B cell (primary cell): ENCODE measurements at regions not wholly inside any gene's neighbourhood (a gene's known extent, or its start where the extent isn't known, plus 50 kb on each side); places are given as distances from the start of the nearest gene placed in this dataset.

ENCODE experiments used
- ATAC-seq: fragments of 200-7000 bp; cut with Tn5 transposase; one replicate; pipeline ENCODE4 v1.10.0; 2021; ENCODE audit warnings: low read depth, mild to moderate bottlenecking, moderate number of reproducible peaks, moderate library complexity
- CTCF ChIA-PET: fragments of 350-600 bp; sonication (Branson Sonifier 250); formaldehyde crosslinking; loops from one replicate; lab custom pipeline; 2021; ENCODE audit warnings: antibody characterized with exemption, inconsistent platforms; lab: Charles Lee
- POLR2A ChIA-PET: fragments of 350-600 bp; sonication (Branson Sonifier 250); formaldehyde crosslinking; loops from one replicate; lab custom pipeline; 2021; ENCODE audit warnings: antibody characterized with exemption; lab: Charles Lee
- DNase-seq: peaks from one replicate; pipeline ENCODE4 v3.0.0; 2013
- H2AFZ ChIP-seq: 2 replicates; pipeline ENCODE4 v1.6.1; 2012; ENCODE audit warnings: mild to moderate bottlenecking, low read depth, low read length; ENCODE audit not compliant: insufficient read depth, poor library complexity, severe bottlenecking
- H3K27ac ChIP-seq, 2 donors: 1 replicate in 1 of 2; 2 replicates in 1 of 2; pipeline ENCODE4 v1.5.1; 2012 to 2013; ENCODE audit warnings: low read length in 2 of 2, mild to moderate bottlenecking in 2 of 2, moderate library complexity in 1 of 2
- H3K27me3 ChIP-seq, 4 experiments: fragments of 200-600 bp in 1 of 4; sonication (generic) in 1 of 4; replicated peaks in 1 of 4; 1 replicate in 2 of 4; 2 replicates in 2 of 4; pipeline versions ENCODE4 v1.6.1 to v1.7.0; 2013 to 2016; ENCODE audit warnings: low read length in 3 of 4, mild to moderate bottlenecking in 2 of 4, mixed read lengths in 1 of 4, moderate library complexity in 1 of 4; ENCODE audit not compliant: insufficient read depth in 4 of 4, control insufficient read depth in 3 of 4; ENCODE audit errors: control extremely low read depth in 1 of 4
- H3K36me3 ChIP-seq, 2 experiments: replicated peaks in 1 of 2; 1 replicate in 1 of 2; 2 replicates in 1 of 2; pipeline versions ENCODE4 v1.6.1 to v1.7.1; 2013; ENCODE audit warnings: low read length in 1 of 2; ENCODE audit not compliant: insufficient read depth in 2 of 2, control insufficient read depth in 1 of 2; ENCODE audit errors: control extremely low read depth in 1 of 2, extremely low read depth in 1 of 2
- H3K4me1 ChIP-seq, 2 donors: fragments of 200-600 bp in 1 of 2; sonication (generic) in 1 of 2; 1 replicate in 1 of 2; 2 replicates in 1 of 2; pipeline versions ENCODE4 v1.5.1 to v1.6.1; 2013 to 2017; ENCODE audit warnings: low read length in 2 of 2; ENCODE audit not compliant: control insufficient read depth in 2 of 2, insufficient read depth in 2 of 2
- H3K4me2 ChIP-seq: replicated peaks from 2 replicates; pipeline ENCODE3; 2012; ENCODE audit warnings: mild to moderate bottlenecking, low read depth, low read length; ENCODE audit not compliant: poor library complexity, severe bottlenecking
- H3K4me3 ChIP-seq, 5 experiments: fragments of 200-600 bp in 1 of 5; sonication (generic) in 1 of 5; 1 replicate in 3 of 5; 2 replicates in 2 of 5; pipeline versions ENCODE4 v1.5.1 to v1.7.0; 2011 to 2016; ENCODE audit warnings: low read length in 4 of 5, mild to moderate bottlenecking in 4 of 5, low read depth in 2 of 5, control low read depth in 1 of 5, moderate library complexity in 1 of 5; ENCODE audit not compliant: insufficient read depth in 1 of 5; ENCODE audit errors: control extremely low read depth in 1 of 5, extremely low read depth in 1 of 5
- H3K79me2 ChIP-seq: fragments of 200-600 bp; sonication (generic); one replicate; pipeline ENCODE4 v1.6.0; 2016; ENCODE audit warnings: low read length; ENCODE audit not compliant: control insufficient read depth, insufficient read depth
- H3K9ac ChIP-seq: fragments of 200-600 bp; sonication (generic); 2 replicates; pipeline ENCODE4 v1.6.1; 2017; ENCODE audit warnings: mild to moderate bottlenecking, low read length, moderate library complexity
- H3K9me3 ChIP-seq, 3 donors: one replicate each; pipeline versions ENCODE4 v1.6.1 to v1.7.1; 2013; ENCODE audit warnings: low read length in 2 of 3; ENCODE audit not compliant: control insufficient read depth in 2 of 3, insufficient read depth in 1 of 3; ENCODE audit errors: control extremely low read depth in 1 of 3
- H4K20me1 ChIP-seq: 2 replicates; pipeline ENCODE4 v1.6.0; 2012; ENCODE audit warnings: mild to moderate bottlenecking, low read length; ENCODE audit not compliant: insufficient read depth, control insufficient read depth, poor library complexity, severe bottlenecking
- H3K27ac Mint-ChIP-seq: one replicate; pipeline ENCODE4 v1.8.0; 2021; ENCODE audit warnings: mixed read lengths
- H3K27me3 Mint-ChIP-seq: one replicate; pipeline ENCODE4 v1.8.0; 2021; ENCODE audit warnings: mixed read lengths
- H3K4me1 Mint-ChIP-seq: one replicate; pipeline ENCODE4 v1.8.0; 2021; ENCODE audit warnings: mixed read lengths
- H3K4me3 Mint-ChIP-seq: one replicate; pipeline ENCODE4 v1.8.0; 2021; ENCODE audit warnings: mixed read lengths
- H3K9me3 Mint-ChIP-seq: one replicate; pipeline ENCODE4 v1.8.0; 2022; ENCODE audit warnings: mixed read lengths; ENCODE audit not compliant: insufficient read depth
- EZH2 ChIP-seq: IDR thresholded peaks from 2 replicates; pipeline ENCODE4 v1.6.1; 2012; ENCODE audit warnings: borderline replicate concordance, low read depth, mild to moderate bottlenecking, moderate library complexity, low read length; ENCODE audit not compliant: insufficient read depth, poor library complexity, severe bottlenecking
- WGBS: methylation state at CpG from one replicate; pipeline ENCODE4 v1.1.5; 2013; ENCODE audit warnings: missing lambda C conversion rate; ENCODE audit not compliant: insufficient coverage; 5-methylcytosine and 5-hydroxymethylcytosine counted together
- intact Hi-C: fragments of 100-400 bp; cut with micrococcal nuclease; formaldehyde crosslinking; loops from one replicate; pipeline ENCODE4 v1.10.0; 2022
- TF ChIP-seq, protein P1 (sequence below): fragments of 200-600 bp; IDR thresholded peaks from one replicate; pipeline ENCODE4 v1.8.0; 2022; ENCODE audit warnings: antibody characterized with exemption, mild to moderate bottlenecking

DNA sequence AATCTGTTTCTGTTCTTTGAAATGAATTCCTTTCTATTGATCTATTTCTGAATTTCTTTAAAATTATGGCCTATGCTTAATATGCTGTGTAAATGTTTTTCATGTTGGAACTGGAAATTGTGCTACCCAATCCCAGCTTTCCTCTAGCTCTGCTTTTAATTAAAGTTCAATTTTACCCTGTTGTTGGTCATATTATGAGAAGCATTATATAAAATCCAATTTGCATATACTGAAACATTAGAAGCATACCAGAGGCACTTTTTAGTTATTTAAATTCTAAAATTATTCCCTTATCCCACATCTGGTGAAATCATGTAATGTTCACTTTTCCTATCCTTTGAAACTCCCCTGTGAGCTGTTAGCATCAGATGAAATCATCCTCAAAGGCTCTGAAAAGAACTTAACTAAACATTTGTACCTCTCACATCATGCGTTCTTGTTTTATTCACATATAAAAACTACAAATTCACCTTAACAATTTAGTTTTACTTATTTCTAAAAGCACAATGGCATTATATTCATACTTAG is 160.6 kb upstream of the COL21A1 start:
- H2AFZ ChIP-seq = no peak overlapping the region
- Mint-ChIP-seq H3K4me3 (no peak overlapping the region), H3K4me1 (no peaks in the 10 kb centered on the region), H3K9me3 (no peaks in the 10 kb centered on the region), H3K27me3 (peaks cover 4% of the 10 kb centered on the region), H3K27ac (no peak overlapping the region)
- ChIA-PET CTCF (interaction anchor here (1.1 kb wide), 1 partner anchor 10 kb away, joined by 4 read pairs; no protein-coding TSS in a partner anchor), POLR2A (no interaction called here)
- TF ChIP-seq, protein P1, sequence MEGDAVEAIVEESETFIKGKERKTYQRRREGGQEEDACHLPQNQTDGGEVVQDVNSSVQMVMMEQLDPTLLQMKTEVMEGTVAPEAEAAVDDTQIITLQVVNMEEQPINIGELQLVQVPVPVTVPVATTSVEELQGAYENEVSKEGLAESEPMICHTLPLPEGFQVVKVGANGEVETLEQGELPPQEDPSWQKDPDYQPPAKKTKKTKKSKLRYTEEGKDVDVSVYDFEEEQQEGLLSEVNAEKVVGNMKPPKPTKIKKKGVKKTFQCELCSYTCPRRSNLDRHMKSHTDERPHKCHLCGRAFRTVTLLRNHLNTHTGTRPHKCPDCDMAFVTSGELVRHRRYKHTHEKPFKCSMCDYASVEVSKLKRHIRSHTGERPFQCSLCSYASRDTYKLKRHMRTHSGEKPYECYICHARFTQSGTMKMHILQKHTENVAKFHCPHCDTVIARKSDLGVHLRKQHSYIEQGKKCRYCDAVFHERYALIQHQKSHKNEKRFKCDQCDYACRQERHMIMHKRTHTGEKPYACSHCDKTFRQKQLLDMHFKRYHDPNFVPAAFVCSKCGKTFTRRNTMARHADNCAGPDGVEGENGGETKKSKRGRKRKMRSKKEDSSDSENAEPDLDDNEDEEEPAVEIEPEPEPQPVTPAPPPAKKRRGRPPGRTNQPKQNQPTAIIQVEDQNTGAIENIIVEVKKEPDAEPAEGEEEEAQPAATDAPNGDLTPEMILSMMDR = no peak
- no peak for TF ChIP-seq EZH2
- no peaks in the 10 kb centered on the region for H4K20me1 ChIP-seq
- H3K9ac ChIP-seq = no peak overlapping the region
- H3K36me3 ChIP-seq = no peaks in the 10 kb centered on the region
- H3K79me2 ChIP-seq = no peaks in the 10 kb centered on the region
- intact Hi-C loops = no loop called here
- DNase-seq = no peak
- ATAC-seq = no peak
- peaks cover 0 to 3% (median 0%) of the 10 kb centered on the region in 4 experiments for H3K27me3 ChIP-seq
- no peak overlapping the region for H3K4me3 ChIP-seq
- no peaks in the 10 kb centered on the region for H3K9me3 ChIP-seq
- no peaks in the 10 kb centered on the region for H3K4me1 ChIP-seq
- H3K4me2 ChIP-seq = no peak overlapping the region
- no peak overlapping the region for H3K27ac ChIP-seq
- no CpG with 5 or more reads among the region's 1 CpG for WGBS

DNA sequence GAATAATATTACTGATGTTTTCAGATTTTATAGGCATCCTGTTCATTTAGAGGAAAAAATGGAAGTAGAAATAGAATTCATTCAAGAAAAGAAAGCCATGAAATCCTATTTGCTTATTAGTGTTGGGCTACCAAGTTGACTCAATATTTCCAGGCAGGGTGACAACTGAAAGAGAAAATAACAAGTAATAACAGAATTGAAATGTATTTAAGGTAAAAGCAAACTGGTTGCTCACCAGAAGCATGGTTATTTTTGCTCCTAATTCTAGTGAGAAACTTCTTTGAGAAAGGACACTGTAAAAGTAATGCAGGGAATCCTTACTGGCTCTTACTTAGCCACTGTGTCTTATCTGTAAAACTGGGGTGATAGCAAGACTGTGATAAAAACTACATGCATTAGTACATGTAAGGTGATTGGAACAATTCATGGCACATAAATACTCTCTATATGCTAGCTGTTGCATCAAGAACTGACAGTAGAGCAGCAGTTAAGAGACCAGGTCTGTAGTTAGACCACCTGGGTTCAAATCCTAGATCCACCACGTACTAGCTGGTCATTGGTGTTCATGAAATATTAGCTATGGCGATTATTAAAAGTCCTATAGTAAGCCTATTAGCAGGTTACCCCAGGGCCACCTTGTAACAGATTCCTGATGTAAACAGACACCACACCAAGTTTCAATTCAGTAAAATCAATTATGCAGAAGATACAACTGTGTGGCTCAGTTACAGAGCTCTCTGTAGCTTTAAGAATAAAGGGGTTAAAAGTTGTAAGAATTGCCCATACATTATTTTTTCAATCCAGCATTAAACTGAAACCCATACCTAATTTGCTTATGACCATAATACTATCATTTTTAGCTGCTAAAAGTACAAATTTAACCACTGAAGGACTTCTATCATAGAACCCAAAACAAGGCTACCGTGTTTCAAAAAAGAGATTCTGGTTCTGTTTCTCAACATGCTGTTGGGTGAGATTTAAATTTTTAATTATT is 159.2 kb upstream of the COL21A1 start:
- ChIA-PET POLR2A (no interaction called here), CTCF (interaction anchor here (1.1 kb wide), 1 partner anchor 8 kb away, joined by 4 read pairs; no protein-coding TSS in a partner anchor)
- Histone ChIP-seq H2AFZ (no peak overlapping the region), H3K4me2 (no peak overlapping the region), H3K36me3 (no peaks in the 10 kb centered on the region), H3K27ac (no peak overlapping the region), H3K4me3 (no peak overlapping the region), H3K27me3 (peaks cover 0 to 3% (median 0%) of the 10 kb centered on the region in 4 experiments), H3K4me1 (no peaks in the 10 kb centered on the region), H3K9ac (no peak overlapping the region), H3K79me2 (no peaks in the 10 kb centered on the region), H4K20me1 (no peaks in the 10 kb centered on the region), H3K9me3 (peaks cover 0 to 3% (median 0%) of the 10 kb centered on the region in 3 donors)
- Mint-ChIP-seq H3K27me3 (peaks cover 4% of the 10 kb centered on the region), H3K4me3 (no peak overlapping the region), H3K9me3 (peaks cover 3% of the 10 kb centered on the region), H3K27ac (no peak overlapping the region), H3K4me1 (no peaks in the 10 kb centered on the region)
- ATAC-seq (no peak), DNase-seq (no peak)
- TF ChIP-seq EZH2 = no peak
- TF ChIP-seq, protein P1 = no peak
- intact Hi-C loops = no loop called here
- no CpG with 5 or more reads among the region's 3 CpGs for WGBS
